ENCODE measurements at regions not wholly inside any gene's neighbourhood (a gene's known extent, or its start where the extent isn't known, plus 50 kb on each side); places are given as distances from the start of the nearest gene placed in this dataset.

DNA sequence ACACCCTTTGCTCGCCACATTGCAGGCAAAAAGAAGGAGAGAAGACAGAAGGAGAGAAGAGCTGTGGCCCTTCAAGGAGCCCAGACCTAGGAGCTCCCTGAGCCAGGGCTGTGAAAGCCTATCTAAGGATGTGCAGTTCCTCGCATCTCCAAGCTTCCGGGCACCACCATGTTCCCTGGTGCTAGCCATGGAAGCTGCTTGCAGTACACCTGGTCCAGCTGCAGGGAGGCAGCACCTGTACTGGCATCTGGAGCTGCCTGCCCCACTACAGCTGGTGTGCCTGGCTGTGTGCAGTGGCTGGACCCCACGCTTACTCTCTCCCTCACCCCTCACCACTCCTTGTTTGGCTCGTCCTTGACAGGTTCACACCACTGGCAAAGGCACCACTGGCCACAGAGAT lies 1111.8 kb upstream of the POT1 start:
- H4K20me1 ChIP-seq (replicated peaks; ENCODE audit: insufficient read depth), result no peaks in the 10 kb centered on the region
- H3K4me3 ChIP-seq, result no peak overlapping the region
- TF ChIP-seq JUNB (IDR thresholded peaks at IDR 0.05; ENCODE audit: unreplicated experiment), result no peak
- no peak for TF ChIP-seq CREB1 (CRISPR knock-in tag; IDR thresholded peaks at IDR 0.05; ENCODE audit: low read depth)
- TF ChIP-seq, protein P1, sequence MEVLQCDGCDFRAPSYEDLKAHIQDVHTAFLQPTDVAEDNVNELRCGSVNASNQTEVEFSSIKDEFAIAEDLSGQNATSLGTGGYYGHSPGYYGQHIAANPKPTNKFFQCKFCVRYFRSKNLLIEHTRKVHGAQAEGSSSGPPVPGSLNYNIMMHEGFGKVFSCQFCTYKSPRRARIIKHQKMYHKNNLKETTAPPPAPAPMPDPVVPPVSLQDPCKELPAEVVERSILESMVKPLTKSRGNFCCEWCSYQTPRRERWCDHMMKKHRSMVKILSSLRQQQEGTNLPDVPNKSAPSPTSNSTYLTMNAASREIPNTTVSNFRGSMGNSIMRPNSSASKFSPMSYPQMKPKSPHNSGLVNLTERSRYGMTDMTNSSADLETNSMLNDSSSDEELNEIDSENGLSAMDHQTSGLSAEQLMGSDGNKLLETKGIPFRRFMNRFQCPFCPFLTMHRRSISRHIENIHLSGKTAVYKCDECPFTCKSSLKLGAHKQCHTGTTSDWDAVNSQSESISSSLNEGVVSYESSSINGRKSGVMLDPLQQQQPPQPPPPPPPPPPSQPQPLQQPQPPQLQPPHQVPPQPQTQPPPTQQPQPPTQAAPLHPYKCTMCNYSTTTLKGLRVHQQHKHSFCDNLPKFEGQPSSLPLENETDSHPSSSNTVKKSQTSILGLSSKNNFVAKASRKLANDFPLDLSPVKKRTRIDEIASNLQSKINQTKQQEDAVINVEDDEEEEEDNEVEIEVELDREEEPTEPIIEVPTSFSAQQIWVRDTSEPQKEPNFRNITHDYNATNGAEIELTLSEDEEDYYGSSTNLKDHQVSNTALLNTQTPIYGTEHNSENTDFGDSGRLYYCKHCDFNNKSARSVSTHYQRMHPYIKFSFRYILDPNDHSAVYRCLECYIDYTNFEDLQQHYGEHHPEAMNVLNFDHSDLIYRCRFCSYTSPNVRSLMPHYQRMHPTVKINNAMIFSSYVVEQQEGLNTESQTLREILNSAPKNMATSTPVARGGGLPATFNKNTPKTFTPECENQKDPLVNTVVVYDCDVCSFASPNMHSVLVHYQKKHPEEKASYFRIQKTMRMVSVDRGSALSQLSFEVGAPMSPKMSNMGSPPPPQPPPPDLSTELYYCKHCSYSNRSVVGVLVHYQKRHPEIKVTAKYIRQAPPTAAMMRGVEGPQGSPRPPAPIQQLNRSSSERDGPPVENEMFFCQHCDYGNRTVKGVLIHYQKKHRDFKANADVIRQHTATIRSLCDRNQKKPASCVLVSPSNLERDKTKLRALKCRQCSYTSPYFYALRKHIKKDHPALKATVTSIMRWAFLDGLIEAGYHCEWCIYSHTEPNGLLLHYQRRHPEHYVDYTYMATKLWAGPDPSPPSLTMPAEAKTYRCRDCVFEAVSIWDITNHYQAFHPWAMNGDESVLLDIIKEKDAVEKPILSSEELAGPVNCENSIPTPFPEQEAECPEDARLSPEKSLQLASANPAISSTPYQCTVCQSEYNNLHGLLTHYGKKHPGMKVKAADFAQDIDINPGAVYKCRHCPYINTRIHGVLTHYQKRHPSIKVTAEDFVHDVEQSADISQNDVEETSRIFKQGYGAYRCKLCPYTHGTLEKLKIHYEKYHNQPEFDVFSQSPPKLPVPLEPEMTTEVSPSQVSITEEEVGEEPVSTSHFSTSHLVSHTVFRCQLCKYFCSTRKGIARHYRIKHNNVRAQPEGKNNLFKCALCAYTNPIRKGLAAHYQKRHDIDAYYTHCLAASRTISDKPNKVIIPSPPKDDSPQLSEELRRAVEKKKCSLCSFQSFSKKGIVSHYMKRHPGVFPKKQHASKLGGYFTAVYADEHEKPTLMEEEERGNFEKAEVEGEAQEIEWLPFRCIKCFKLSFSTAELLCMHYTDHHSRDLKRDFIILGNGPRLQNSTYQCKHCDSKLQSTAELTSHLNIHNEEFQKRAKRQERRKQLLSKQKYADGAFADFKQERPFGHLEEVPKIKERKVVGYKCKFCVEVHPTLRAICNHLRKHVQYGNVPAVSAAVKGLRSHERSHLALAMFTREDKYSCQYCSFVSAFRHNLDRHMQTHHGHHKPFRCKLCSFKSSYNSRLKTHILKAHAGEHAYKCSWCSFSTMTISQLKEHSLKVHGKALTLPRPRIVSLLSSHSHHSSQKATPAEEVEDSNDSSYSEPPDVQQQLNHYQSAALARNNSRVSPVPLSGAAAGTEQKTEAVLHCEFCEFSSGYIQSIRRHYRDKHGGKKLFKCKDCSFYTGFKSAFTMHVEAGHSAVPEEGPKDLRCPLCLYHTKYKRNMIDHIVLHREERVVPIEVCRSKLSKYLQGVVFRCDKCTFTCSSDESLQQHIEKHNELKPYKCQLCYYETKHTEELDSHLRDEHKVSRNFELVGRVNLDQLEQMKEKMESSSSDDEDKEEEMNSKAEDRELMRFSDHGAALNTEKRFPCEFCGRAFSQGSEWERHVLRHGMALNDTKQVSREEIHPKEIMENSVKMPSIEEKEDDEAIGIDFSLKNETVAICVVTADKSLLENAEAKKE (CRISPR knock-in tag; IDR thresholded peaks at IDR 0.05), result no peak
- TF ChIP-seq ZNF114 (CRISPR knock-in tag; IDR thresholded peaks at IDR 0.05), result no peak
- TF ChIP-seq EZH2 (IDR thresholded peaks at IDR 0.05; ENCODE audit: low read depth, unreplicated experiment), result no peak
- TF ChIP-seq, protein P2, sequence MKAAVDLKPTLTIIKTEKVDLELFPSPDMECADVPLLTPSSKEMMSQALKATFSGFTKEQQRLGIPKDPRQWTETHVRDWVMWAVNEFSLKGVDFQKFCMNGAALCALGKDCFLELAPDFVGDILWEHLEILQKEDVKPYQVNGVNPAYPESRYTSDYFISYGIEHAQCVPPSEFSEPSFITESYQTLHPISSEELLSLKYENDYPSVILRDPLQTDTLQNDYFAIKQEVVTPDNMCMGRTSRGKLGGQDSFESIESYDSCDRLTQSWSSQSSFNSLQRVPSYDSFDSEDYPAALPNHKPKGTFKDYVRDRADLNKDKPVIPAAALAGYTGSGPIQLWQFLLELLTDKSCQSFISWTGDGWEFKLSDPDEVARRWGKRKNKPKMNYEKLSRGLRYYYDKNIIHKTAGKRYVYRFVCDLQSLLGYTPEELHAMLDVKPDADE (IDR thresholded peaks at IDR 0.05), result no peak
- TF ChIP-seq, protein P3, sequence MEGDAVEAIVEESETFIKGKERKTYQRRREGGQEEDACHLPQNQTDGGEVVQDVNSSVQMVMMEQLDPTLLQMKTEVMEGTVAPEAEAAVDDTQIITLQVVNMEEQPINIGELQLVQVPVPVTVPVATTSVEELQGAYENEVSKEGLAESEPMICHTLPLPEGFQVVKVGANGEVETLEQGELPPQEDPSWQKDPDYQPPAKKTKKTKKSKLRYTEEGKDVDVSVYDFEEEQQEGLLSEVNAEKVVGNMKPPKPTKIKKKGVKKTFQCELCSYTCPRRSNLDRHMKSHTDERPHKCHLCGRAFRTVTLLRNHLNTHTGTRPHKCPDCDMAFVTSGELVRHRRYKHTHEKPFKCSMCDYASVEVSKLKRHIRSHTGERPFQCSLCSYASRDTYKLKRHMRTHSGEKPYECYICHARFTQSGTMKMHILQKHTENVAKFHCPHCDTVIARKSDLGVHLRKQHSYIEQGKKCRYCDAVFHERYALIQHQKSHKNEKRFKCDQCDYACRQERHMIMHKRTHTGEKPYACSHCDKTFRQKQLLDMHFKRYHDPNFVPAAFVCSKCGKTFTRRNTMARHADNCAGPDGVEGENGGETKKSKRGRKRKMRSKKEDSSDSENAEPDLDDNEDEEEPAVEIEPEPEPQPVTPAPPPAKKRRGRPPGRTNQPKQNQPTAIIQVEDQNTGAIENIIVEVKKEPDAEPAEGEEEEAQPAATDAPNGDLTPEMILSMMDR (conservative IDR thresholded peaks at IDR 0.05; ENCODE audit: low read depth in 2 of 2), result no peak
- TF ChIP-seq ZNF331 (CRISPR knock-in tag; IDR thresholded peaks at IDR 0.05; ENCODE audit: low read depth), result no peak
- no peak for TF ChIP-seq STAT1 (IDR thresholded peaks at IDR 0.05; ENCODE audit: unreplicated experiment)
- no peaks in the 10 kb centered on the region for H3K4me1 Mint-ChIP-seq
- H3K36me3 Mint-ChIP-seq (ENCODE audit: low read depth), result peaks cover 4% of the 10 kb centered on the region; the same call in 1 of the 3 replicates
- no peaks in the 10 kb centered on the region for H3K27me3 ChIP-seq (ENCODE audit: insufficient read depth)
- no peak overlapping the region for H3K4me3 Mint-ChIP-seq
- no peak overlapping the region for H2AFZ ChIP-seq
- H3K36me3 ChIP-seq (ENCODE audit: insufficient read depth), result no peaks in the 10 kb centered on the region
- no peak for ATAC-seq
- DNase-seq (ENCODE audit: low spot score), result no peak
- H3K4me1 ChIP-seq (ENCODE audit: insufficient read depth), result no peaks in the 10 kb centered on the region
- no peak overlapping the region for H3K27ac ChIP-seq (ENCODE audit: low read depth)
- H3K9me2 ChIP-seq (ENCODE audit: insufficient read depth), result no peaks in the 10 kb centered on the region
- no peak overlapping the region for H3K4me2 ChIP-seq
- no peaks in the 10 kb centered on the region for H3K79me2 ChIP-seq (replicated peaks; ENCODE audit: insufficient read depth)
- H3K27me3 Mint-ChIP-seq (ENCODE audit: insufficient read depth, low read depth, poor library complexity), result peaks cover 2% of the 10 kb centered on the region
- no peaks in the 10 kb centered on the region for H3F3A ChIP-seq (replicated peaks; ENCODE audit: low read depth)
- H3K9me3 Mint-ChIP-seq, result peaks cover 7% of the 10 kb centered on the region; the same call in 2 of the 3 replicates
- no peak overlapping the region for H3K27ac Mint-ChIP-seq

Data from GM23338 (cell line).